ENCODE measurements at regions not wholly inside any gene's neighbourhood (a gene's known extent, or its start where the extent isn't known, plus 50 kb on each side); places are given as distances from the start of the nearest gene placed in this dataset.
A peak's percentile ranks its signal among the peaks of the same experiment; 100 is the strongest.

DNA sequence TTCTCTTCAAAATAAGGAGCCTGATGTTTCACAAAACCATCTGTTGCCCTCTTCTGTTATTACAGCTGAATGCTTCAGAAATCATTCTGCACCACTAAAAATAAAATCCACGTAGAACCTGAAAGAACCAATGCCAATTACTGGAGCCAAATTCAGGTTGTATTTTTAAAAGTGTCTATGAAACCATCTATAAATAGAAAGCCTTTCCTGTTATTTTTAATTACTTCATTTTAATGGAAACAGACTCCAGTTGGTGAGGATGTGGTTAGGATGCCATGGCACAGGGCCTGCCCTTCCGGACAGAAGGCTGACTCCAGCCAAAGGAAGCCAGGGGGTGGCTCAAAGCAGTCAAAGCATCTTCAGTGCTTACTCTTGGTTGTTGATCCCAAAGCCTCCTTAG, 119.8 kb downstream of the TENT4A start:
- no peak for DNase-seq

DNA sequence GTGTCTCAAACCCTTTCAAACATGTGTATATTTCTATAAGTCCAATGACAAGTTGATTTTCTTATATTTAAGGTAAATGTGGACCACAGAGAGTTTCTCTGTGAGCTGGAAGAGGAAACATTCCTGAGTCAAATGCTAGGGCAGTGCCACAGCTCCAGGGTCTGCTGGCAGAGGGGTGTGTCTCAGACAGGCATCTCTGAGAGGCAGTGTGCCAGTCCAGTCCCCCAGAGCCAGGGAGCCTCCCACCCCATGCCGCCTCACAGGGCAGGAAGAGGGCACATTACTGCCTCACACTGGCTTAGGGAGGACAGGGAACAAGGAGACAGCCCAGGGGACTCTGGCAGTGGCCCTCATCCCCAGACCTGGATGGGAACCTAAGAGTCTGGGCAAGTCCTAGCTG, 120.2 kb downstream of the TENT4A start:
- DNase-seq, result no peak

- DNase-seq, result no peak
Observed at GRCh38 chr5:6837095-6837494, 123.9 kb downstream of the TENT4A start.

- no peak for DNase-seq
Observed at GRCh38 chr5:6837519-6838110, 124.4 kb downstream of the TENT4A start.

DNA sequence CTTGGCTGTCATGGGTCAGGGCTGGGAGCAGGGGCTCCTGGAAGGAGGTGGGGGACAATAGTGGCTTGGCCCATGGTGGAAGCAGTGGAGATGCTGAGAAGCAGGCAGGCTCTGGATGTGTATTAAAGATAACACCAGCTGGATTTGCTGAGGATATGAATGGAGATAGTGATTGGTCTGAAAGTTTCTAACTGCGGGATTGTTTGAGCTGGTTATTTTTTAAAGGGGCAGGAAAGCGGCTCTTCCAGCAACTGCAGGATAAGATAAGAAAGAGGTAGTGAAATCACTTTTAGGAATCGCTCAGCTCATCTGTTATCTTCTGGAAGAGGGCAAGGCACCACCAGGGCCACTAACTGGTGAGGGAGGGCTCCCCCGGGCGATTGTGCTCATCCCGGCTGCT, 125.5 kb downstream of the TENT4A start:
- no peak for DNase-seq

DNA sequence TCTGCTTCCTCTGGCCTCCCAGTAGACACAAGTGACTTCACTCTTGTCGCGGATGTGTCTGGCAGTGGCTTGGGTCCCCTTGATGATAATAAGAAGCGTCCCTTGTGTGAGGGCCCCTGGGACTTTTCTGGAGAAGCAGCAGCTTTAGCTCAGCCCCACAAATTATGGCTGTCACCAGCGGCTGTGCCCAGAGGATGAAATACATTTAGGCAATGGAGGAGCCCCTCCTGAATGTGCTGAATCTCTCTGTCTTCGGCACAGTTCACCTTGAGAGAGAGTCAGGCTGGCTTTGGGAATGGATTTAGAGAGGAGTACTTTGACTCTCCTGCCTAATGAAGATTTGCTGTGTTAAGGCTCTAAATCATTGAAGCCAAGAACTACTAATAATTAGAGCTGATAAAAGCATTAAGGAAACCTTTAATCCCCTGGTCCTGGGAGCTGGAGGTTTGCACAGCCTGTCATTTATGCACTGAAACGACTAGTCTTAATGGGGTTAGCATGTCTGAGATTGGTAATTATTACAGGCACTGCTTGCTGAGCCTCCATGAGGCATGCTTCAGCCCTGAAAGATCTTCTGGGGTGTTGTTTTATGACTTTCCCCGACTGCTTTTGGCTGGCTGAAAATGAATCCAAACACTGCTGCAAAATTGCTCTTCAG, 127.0 kb downstream of the TENT4A start:
- DNase-seq, result no peak

GRCh38 chr5:6843335-6843734, 130.1 kb downstream of the TENT4A start:
- no peak for DNase-seq

DNA sequence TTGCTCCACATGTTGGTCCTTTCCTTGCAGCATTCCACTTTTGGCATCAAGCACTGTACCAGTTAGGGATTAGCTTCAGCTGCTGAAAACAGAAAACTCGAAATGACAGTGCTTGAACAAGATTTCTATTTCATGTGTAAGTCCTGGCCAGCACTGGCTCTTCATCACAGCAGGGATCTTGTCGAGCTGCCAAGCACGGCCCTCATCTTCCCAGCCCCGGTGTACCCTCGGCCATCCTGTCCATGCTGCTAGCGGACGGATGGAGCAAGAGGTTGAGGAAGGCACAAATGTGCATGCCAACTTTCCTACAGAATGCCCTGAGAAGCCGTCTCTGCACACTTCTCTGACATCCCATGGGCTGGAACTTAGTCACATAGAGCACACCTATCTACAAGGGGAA, 130.6 kb downstream of the TENT4A start:
- no peak for DNase-seq

DNA sequence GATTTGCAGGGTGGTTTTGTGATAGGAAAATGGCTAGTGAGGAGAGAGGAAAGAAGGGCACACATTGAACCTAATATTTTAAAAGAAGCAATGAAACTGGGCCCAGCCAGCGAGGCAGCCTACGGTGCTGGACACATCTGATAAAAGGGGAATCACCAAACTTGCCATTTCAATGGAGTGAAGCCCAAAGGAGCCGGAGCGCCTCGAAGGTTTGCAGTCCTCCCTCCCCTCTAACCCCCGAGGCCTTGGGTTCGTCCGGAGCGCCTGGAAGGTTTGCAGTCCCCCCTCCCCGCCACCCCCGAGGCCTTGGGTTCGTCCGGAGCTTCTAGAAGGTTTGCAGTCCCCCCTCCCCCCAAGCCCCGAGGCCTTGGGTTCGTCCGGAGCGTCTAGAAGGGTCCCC, 132.6 kb downstream of the TENT4A start:
- DNase-seq, result no peak

- no peak for DNase-seq
Observed at GRCh38 chr5:6847870-6848269, 134.6 kb downstream of the TENT4A start.

GRCh38 chr5:6849316-6850105, 136.3 kb downstream of the TENT4A start:
- DNase-seq, result peak; percentile 0

DNA sequence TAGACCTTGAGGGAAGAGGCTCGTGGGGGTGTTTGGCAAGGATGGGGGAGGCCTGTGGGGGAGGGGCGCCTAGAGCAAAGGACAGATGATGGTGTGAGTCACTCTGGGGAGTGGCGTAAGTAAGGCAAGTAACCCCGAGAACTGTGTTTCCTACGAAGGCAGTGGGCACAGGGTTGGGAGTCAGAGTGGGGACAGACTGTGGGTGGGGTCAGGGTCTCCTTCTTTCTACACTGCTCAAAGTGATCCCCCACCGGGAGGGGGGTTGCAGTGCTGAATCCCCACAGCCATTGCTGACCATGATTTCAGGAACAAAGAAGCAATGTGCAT, 136.8 kb downstream of the TENT4A start:
- no peak for DNase-seq

DNA sequence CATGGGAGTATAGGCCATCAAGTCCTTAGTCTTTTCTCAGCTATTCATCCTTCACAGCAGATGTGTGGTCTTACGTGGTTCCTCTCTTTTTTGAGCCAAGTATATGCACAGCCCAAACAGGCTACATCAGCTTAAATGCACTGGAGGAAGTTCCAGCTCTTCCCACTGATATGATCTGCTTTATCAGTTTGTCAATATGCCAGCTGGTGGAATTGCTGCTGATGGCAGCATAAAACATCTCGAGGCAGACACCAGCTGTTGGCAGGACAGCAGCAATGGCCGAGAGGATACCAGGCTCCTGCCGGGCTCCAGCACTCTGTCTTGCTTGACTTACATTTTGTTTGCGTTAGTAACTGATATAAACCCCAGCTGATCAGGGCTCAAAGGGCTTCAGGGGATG, 143.4 kb downstream of the TENT4A start:
- no peak for DNase-seq

- no peak for DNase-seq
Observed at GRCh38 chr5:6858419-6858818, 145.2 kb downstream of the TENT4A start.

DNA sequence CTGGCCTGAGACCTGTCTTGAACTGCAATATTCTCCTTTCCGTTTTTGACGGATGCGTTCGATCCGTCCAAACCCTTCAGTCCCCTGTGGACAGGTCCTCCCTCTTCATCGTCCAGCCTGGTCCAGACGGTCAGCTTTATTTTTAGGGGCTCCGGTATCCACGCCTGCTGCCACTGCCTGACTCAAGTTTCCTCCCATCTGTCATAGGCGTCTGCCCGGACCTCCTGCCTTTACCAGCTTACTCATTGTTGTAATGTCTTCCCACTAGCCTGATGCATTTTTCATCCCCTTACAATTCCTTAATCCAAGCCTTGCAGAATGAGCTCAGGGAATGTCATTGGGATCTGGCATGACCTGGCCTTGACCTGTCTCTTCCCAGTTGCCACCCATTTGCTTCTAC, 145.8 kb downstream of the TENT4A start:
- no peak for DNase-seq

DNA sequence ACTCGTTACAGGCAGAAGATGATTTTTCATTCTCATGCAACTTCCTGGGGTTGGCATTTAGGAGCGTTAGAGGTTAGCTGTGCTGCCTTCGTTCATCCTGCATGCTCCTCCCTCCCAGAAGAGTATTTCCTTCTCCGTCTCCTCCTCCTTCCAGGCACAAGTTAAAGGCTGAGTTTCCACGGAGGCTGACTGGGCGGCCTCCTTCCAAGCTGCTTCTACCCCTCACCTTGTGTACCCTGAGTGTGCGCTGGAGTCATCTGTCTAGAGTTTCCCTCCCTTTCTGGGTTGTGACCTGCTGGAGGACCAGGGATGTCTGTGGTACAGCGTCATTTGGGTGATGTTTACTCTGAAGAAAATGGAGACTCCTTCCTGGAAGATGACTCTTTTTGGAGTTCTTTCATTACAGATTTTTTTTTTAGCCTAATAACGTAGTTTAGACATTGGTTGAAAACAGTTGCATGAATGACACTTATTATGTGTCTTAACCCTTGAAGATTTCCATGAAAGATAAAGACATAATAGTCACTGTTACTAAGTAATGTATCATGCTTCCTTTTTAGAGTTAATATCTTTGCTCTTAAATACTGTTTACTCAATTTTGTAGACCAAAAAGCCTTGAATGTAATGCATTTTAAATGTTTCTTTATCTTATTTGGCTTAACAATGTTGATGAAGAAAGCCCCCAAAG, 146.9 kb downstream of the TENT4A start:
- DNase-seq, result no peak

GRCh38 chr5:6861036-6861435, 147.8 kb downstream of the TENT4A start:
- DNase-seq, result no peak

DNA sequence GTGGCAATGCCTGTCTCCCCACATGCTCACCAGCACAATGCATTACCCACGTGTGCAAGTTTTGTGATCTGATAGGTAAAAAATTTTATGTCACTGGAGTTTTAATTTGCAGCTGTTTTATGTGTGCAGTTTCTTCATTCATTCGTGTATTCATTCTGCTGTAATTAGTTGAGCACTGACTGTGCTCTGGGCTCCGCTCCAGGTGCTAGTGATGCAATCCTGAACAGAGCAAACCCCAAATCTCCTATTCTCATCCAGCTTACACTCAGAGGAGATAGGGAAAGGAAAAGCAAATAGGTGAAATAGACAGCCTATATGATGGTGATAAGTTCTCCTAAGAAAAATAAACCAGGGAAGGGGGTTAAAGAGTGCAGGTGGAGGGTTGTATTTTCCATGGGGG, 148.4 kb downstream of the TENT4A start:
- DNase-seq, result no peak

GRCh38 chr5:6862306-6862705, 149.1 kb downstream of the TENT4A start:
- no peak for DNase-seq

GRCh38 chr5:6867712-6868111, 154.5 kb downstream of the TENT4A start:
- no peak for DNase-seq

DNA sequence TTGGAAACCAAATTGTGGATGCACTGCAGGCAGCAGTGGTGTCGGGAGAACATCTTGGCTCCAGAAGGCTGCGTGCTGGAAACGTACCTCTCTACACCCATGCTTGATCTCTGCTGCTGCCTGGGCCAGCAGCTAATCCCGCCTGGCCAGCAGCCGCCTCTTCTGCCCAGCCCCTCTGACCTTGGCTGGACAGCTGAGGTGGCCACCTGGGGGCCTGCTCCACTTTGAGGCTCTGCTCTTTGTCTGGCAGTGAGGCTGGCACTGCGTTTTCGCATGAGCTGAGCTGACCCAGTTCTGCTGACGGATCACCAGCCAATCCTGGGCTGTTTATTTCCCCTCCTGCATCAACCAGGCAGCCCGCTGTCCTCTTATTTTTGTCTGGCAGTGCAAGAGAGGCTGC, 154.9 kb downstream of the TENT4A start:
- no peak for DNase-seq

DNA sequence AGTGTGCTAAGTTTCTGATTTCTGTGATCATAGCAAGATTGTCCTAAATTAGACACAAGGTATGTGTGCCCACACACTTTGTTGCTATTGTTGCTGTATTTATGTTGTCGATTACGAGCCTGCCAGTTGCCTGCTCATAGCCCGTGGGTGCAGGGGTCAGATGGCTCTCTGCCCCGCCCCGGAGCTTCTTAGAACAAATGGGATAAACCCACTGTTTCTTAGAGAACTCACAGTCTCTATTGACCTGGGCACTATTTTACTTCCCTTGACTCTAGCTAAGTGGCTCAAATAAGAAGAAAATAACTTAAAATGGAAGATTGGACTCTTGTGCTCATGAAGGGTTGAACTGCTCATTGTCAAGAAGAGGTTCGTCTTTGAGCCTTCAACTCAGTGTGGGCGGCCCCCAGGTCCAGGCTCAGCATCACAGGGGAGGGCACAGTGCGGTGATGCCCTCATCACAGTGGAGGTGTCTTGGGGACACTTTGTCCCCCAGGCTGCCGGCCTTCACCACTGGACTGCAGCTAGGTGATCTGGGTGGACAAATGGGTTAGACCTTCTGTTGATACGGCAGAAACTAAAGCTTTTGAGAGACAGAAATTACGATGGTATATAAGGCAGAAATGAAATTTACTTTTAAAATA, 155.5 kb downstream of the TENT4A start:
- no peak for DNase-seq

GRCh38 chr5:6869677-6870076, 156.4 kb downstream of the TENT4A start:
- no peak for DNase-seq

All from fibroblast of skin of right quadriceps (primary cell).